ENCODE measurements at regions not wholly inside any gene's neighbourhood (a gene's known extent, or its start where the extent isn't known, plus 50 kb on each side); places are given as distances from the start of the nearest gene placed in this dataset.
"Not testable (repeated sequence)": the region's sequence is repeated elsewhere in the genome, so short reads cannot be mapped to it uniquely, and the experiment has no call there.

DNA sequence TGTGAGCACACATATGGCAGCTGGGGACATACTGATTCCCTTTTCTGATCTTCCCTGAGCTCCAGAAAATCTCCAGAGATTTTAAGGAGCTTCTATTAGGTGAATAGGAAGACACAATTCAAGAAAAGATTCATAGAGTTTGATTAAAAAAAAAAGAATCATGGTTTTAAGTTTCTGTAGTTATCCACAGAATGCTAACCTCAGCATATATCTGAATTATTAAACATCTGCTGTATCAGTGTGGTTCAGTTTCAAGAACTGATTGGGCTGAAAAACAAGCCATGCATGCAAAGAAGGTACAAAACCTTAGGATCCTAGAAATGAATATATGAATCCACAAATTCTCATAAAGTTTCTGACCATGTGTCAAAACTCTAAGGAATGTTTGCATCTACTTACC is 94.1 kb upstream of the ZNF438 start:
- no peak for DNase-seq

DNA sequence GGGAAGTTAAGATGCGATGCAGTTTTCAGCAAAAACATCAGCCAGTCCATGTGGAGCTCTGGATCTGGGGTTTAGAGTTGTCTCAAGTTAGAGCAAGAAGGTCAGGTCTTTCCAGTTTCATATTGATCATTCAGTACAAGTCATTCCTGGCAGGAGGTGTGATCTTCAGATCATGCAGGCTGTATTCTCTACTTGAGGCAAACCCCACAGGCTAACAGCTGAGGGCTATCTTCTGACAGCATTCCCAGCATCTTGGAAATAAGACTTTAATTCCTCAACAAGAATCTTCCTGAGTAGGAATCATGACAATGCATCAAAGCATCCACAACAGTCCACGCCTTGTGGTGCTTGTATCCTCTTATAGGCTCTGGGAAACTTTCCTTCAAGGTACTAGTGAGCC is 94.9 kb upstream of the ZNF438 start:
- DNase-seq, result no peak

DNA sequence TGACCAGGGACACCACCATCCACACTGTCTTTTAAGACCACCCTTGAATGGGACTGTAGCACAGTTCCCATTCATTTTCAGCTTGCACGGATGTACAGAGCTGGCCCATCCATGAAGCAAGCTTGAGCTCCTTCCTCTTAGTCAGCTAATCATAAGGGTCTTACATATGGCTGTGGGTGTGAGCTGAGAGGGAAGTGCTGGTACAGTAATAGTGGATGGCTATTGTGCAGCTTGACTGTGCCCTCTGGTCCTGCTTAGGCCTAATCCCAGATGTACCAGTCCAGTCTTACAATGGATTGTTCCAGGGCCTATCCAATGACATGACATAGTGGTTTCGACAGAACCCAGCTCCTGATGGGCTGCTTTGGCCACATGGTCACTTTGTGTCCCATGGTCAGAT is 96.9 kb upstream of the ZNF438 start:
- no peak for DNase-seq

DNA sequence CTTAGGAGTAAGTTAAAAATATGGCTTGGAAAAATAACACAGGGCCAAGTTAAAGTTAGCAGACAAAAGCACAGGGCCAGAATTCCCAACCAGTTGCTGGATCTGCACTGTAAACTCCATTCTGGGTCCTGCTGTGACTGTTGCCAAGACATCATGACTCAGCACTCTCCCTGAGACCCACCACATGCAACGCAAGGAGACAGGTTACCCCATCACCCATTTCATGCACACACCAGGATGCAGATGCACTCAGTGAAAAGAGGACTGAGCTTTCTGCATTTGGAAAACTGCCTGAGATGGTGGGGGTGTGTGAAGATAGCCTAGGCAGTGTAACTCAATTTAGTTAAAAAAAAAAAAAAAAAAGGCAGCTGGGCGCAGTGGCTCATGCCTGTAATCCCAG is 97.6 kb upstream of the ZNF438 start:
- no peak for DNase-seq

DNA sequence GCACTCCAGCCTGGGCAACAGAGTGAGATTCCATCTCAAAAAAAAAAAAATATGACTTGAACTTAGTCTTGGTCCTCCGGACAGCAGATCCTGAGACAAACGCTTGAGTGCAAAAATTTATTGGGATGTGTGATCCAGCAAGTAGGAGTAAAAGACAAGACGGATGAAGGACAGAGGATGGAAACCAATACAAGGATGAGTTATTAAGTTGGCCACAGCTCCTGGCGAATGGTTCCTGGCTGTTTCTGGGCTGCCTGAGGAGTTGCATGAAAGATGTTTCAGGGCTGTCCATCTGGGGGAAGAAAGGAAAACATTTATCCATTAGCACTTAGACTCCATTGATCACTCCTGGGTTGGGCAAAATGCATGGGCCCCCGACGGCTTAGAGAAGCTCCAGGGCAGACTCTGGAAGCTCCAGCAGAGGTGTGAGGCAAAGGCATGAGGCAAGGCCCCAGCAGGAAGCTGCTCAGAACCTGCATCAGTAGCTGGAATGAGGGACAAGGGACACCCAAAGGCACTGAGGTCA is 98.3 kb upstream of the ZNF438 start:
- no peak for DNase-seq

DNA sequence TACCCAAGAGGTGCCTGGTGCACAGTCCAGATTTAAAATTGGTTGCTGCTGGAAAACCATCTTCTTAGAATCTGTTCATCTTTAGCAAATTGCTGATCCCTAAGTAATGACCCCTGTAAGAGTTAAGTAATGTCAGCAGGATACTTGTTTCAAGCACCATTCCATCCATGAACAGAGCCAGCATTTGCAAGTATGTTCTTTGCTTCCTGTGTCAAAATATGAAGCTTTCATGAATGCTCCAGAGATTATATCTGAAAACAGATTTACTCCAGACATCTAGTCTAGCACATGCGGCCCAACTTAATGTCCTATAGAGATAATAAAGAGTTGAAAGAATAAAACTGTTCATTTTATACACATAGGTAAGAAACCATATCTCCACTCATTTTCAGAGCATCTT is 98.7 kb upstream of the ZNF438 start:
- no peak for DNase-seq

DNA sequence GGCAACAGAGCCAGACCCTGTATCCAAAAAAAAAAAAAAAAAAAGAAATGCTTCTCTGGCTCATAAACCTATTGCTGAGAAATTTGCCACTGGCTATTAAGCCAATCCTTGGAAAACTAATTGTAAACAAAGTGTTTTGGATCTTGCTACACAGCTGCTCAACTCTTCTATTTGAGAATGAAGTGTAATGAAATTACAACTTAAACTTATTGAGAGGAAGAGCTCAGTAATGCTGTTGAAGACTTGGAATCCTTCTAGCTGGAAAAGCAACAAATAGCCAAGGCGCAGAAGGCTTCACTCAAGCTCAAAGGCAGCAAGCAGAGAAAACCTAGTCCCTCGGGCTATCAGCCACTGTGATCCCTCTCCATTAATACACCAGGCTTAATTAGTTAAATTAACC is 99.6 kb upstream of the ZNF438 start:
- DNase-seq, result no peak

DNA sequence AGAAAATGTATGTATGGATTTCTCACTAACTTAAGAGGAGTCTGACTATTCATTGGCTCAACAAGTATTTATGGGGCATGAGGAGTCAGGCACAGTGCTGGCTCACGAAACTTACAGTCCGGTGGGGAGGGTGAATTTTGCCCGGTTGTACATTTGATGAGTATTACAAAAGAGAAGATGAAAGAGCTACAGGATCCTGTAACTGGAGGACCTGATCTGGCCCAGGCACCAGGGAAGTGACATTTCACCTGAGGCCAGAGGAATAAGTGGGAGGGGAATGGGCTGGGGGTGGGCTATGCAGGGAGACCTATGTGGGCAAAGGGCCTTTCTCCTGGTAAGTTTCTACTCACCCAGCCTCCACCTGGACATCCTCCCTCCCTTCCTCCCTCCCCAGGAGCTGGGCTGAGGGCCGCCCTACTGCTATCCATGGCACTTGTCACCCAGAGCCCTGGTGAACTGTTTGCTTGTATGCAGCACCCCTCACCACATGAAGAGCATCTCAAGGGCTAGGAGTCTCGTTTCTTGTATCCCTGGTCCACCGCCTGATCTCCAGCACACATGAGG is 101.1 kb upstream of the ZNF438 start:
- DNase-seq, result no peak

DNA sequence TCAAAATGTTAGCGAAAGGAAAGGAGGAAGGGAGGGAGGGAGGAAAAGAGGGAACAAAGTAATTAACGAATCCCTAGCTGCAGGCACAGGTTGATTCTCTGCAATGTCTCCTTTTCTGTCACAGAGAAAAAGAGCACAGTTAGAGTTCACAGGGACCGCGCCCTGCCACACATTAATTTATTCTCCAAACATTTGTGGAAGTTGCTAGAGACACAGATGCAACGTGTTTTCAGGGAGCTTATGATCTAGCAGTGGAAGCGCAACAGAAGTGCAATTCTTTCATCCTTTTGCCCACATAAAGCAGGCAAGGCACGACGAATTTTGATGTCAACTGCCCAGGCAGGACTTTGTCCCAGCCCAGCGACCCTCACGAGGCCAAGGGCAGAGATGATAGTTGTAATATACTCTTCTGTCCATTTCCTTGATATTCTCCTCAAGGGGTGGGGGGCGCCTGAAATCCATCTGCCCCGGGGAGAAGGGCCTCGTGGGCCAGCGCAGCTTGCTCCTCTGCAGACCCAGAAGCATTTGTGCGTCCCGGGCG is 101.7 kb upstream of the ZNF438 start:
- DNase-seq, result peak; percentile 5

DNA sequence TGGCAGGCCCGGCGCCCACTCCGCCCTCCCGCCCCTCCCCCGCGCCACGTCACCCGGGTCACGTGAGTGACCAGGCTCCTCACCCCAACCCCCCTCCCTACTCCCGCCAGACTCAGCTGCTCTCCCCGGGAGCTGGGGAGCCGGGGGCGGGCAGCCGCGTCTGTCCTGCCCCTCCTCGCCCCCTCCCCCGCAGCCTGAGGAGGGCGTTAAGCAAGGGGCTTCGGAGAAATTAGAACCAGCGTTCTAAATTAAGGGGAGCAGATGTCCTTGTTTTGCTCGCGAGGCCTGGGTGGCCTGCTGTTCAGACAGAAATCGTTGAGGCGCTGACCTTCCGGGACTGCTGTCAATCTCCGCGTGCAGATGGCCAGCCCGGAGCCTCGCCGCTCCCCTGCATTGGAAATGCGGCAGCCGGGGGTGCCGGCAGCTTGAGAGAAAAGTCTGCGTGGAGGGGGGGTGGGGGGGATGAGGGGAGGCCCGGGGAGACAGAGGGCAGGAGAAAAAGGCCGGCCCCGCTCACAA is 102.2 kb upstream of the ZNF438 start:
- peak; percentile 54 for DNase-seq

DNA sequence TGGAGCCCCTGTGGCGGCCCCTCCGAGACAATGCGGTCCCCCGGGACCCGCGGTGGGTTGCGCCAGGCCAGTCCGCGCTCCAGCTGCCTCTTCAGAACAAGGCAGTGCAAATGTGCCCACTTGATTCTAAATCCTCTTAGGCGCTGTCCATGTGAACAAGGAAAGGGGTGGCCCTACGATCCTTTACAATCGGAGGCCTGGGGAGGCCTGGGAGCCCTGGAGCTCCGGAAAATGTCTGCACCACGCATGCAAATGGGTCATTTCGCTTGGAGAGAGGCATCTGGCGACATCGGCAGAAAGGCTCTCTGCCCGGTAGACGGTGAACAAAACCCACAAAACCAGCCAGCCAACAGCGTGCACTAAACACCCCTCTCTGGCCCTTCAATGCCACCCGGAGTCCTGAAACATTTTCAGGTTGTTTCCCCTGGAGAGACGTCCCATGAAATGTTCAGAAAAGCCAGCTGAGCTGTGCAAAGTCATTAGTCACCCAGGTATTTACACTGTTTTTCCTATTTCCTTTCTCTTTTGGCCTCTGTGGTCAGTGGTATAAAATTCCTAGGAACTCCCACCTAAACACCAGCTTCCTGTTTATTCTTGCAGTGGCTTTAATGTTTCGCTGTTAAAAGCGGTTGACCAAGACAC is 102.8 kb upstream of the ZNF438 start:
- no peak for DNase-seq

DNA sequence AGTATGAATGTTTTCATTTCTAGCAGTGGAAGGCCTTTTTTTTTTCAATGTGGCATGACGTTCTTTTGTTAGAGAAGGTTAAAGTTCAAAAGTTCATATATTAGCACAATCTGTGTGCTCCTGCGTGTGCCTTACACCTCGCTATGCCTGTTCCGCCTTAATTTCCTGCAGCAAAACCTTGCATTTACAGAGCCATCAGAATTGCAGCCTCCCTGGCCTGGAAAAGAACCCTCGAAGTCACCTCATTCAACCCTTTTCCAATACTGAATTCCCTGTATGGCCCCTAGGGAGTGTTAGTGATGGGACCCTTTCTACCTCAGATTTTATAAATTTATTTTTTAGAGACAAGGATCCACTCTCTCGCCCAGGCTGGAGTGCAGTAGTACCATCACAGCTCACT is 103.5 kb upstream of the ZNF438 start:
- DNase-seq, result no peak

DNA sequence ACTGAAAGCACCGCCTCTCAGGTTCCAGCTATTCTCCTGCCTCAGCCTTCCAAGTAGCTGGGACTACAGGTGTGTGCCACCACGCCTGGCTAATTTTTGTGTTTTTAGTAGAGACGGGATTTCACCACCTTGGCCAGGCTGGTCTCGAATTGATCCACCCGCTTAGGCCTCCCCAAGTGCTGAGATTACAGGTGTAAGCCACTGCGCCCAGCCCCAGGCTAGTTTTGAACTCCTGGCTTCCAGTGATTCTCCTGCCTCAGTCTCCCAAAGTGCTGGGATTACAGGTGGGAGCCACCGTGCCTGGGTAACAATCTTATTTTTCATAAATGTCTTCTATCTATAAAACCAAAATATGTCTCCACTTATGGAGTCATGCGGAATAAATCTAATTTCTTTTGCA is 104.1 kb upstream of the ZNF438 start:
- DNase-seq, result not testable (repeated sequence)

DNA sequence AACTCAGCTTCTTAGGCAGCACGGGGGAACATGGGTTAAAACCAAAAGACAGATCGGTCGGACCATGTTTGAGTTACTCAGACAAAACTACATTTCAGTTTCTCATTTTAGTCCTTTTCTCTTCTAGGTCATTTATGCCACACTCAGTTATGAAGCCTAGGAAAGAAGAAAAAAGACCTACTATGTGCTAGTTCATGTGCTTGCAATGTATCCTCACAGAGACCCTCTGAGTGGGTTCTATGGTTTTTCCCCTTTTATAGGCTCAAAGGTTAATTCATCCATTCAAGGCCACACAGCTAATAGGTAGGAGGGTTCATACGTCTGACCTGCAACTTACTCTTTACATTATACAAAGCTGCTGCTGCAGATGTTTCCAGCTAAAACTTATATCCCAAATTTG is 104.7 kb upstream of the ZNF438 start:
- DNase-seq, result no peak

DNA sequence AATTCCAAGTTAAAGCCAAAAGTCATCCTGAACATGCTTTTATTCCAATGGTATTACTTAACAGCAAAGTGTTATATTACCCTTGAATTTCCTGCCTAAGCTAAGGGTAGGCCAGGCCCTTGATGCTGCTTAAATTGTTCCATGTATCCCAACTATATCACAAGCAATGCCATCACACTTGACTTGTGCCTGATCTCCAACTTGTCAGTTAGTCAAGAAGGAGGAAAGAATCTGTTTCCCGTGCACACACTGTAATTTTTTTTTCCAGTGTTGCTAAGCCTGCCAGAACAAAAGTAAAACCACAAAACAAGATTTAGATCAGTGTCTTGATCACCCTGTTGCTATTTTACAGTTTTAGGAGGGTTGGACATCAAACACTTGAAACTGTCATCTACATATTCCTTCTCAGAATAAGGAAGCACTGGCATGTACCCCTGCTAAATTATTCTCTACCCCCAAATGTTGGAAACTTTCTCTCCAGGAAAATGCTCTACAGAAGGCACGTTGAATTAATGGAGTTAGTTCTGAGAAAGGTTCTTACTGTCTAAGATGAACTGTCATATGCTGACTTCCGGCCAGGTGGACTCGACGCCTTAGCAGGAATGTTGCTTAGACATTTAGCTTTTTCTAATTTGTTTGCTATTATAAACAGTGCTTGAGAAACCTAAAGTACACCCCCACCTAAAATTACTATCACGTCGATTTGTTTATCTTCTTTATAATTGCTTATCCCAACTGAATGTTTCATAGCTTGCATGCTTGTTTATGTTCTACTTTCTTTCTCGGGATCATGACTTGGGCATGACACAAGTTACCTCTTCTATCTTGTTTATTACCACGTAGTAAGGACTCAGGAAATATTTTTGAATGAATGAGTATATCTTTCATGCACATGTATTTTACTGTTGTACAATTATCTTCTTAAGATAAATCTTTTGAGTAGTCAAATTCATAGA is 105.5 kb upstream of the ZNF438 start:
- peak; percentile 57 for DNase-seq

DNA sequence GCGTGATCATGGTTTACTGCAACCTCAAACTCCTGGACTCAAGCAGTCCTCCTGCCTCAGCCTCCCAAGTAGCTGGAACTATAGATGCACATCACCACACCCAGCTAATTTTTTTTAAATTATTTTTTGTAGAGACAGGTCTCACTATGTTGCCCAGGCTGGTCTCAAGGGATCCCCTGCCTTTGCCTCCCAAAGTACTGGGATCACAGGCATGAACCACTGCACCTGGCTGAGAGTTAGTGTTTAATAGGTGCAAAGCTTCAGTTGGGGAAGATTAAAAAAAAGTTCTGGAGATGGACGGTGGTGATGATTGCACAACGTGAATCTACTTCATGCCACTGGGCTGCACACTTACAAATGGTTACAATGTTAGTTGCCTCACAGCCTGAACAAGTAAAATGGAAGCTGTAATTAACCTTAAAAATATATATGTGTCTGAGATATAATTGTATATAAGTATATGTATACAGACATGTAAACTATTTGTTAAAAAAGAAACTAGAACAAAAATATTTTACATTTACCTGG is 106.4 kb upstream of the ZNF438 start:
- DNase-seq, result no peak

DNA sequence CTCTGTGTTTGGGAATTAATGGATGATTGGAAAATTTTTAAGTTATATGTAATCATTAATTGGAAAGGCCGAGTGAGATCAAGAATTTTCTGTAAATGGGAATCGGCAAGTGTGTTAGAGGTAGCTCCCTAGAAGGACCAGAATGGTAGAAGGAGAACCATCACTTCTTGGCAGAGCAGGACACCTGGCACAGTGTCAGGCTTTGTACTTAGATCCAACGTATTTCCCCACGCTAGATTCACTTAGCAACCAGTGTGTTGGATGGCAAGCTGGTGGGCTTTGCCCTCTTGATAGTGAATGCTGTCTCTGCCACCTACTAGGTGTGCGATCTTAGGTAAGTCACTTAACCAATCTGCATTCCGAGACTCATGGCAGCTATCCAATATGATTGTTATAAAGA is 107.8 kb upstream of the ZNF438 start:
- no peak for DNase-seq

DNA sequence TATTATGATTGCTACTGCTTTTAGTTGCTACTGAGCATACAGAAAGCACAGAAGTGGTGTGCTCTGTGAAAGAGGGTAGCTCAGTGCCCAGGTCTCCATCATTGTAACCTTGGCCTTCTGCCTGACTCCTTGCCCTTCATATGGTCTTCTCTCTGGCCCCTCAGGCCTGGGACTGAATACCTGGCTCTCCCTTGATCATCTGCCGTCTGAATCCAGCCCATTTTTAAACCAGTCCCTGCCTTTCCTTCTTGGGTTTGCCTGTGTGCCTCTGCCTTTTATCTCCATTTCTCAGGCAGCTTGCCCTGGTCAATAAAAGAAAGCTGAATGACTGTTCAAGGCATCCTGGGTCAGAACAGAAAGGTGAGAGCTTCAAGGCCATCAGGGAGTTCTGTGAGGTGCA is 109.1 kb upstream of the ZNF438 start:
- DNase-seq, result no peak

DNA sequence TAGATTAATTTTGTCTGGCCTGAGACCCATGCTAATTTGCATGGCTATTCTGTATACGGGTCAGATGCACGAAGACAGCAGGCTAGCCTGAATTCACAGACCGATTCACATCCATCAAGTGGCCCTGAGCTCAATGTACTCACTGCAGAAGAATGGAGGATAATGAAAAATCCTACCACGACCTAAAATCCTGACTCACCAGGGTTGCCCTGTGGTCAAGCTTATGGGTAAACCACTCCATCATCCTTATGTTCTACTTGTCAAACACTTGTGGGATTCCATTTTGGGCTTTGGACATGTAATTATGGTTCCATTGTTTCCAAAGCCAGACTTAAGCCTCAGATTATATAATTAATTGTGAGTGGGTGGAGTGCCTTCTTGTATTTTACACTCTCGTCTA is 110.4 kb upstream of the ZNF438 start:
- no peak for DNase-seq

DNA sequence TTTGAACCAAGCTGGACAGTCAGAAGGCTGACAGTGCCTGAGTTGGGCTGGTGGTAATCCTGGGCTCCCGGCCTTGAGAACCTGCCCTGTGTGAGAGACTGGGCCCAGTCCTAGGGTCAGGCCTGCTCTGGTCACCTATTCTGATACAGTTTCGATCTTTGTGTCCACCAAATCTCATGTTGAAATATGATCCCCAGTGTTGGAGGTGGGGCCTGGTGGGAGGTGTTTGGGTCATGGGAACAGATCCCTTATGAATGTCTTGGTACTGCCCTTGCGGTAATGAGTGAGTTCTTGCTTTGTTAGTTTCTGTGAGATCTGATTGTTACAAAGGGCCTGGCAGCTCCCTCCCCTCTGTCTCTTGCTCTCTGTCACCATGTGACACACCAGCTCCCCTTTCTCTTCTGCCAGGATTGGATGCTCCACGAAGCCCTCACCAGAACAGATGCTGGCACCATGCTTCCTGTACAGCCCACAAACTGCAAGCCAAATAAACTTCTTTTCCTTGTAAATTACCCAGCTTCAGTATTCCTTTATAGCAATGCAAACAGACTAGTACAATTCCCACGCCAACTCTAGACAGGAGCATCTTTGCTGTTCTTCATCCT is 111.8 kb upstream of the ZNF438 start:
- no peak for DNase-seq

DNA sequence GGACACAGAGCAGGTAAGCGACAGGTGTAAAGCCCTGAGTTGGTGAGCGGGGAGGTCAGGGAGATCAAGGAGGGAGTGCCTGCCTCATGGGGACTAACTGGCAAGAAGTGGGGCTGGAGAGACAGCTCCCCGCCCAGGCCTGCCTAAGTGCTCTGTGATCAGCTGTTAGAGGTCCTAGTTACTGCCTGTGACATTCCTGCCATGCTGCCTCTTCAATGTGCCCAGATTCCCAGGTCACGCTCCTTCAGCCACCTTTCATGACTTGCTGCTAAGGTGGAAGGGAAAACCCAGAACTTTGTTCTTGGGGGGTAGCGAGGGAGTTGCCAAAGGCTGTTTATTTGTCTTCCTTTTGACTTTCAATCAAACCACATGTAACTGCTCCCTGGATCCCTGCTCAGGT is 114.3 kb upstream of the ZNF438 start:
- no peak for DNase-seq

DNA sequence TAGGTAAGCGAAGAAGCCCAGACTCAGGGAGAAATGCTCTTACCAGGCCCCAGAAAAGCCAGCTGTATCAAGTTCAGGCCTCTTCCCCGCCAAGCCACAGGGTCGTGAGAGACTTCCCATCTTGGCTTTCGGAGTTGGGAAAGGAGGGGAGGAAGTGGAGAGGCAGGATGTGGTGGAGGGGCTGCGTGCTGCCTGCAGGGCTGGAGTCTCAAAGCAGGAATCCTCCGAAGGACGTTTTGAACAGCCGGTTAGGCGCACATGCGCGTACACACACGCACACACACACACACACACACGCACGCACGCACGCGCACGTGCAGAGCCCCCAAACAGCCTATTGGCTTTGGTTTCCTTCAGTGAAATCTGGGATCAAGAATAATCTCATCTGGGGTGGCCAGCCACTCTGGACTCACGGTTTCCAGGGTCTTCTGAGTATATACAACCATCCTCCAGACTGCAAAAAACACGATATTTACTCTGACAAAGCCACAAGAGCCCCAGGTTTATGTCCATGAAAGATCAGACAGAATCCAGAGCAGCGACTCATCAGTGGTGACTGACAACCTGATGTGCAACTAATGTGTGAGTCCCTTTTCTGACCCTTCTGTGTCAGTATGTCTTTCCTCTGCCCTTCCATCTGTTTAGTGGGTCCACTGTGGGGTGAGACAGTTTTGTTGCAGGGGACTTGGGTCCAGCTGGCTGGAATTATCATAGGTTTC is 115.0 kb upstream of the ZNF438 start:
- no peak for DNase-seq

Data from hematopoietic multipotent progenitor cell treated with erythropoietin and hydrocortisone succinate and interleukin-3 and kit ligand, for 8 days (in vitro differentiated cells).